ENCODE measurements at regions not wholly inside any gene's neighbourhood (a gene's known extent, or its start where the extent isn't known, plus 50 kb on each side); places are given as distances from the start of the nearest gene placed in this dataset.

- TF ChIP-seq CTCF (conservative IDR thresholded peaks at IDR 0.05; ENCODE audit: low read length) (no peak), EZH2phosphoT487 (IDR thresholded peaks at IDR 0.05; ENCODE audit: borderline replicate concordance, low read depth, low read length) (no peak)
Measured at GRCh38 chr18:39208190-39208589, 1642.6 kb upstream of the CELF4 start.
